ENCODE measurements at regions not wholly inside any gene's neighbourhood (a gene's known extent, or its start where the extent isn't known, plus 50 kb on each side); places are given as distances from the start of the nearest gene placed in this dataset.

DNA sequence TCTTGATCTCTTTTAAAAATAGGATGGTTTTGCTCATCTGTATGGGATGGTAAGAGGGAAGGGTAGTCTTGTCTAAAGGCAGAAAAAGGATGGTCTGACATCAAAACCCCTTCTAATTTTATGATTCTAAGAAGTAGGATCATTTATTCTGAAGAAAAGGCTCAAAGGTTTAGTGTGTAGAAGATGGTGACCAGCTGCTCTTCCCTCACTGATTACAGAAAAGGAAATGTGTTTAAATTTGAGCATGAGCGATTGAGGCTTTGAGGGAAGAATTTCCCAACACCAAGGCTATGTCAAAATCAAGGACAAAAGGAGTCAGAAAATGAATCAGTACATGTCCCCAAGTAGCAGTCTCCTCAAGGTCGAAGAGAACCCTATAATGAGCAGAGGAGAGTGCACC, 909.8 kb downstream of the EFNB2 start:
- Histone ChIP-seq H3K4me1 (ENCODE audit: control insufficient read depth, low read length) (no peaks in the 10 kb centered on the region), H3K27me3 (ENCODE audit: control insufficient read depth, low read length) (no peaks in the 10 kb centered on the region), H3K4me2 (ENCODE audit: low read length) (no peak overlapping the region), H3K9me2 (replicated peaks; ENCODE audit: control insufficient read depth, low read length) (no peaks in the 10 kb centered on the region), H3K9me3 (ENCODE audit: control insufficient read depth, insufficient read depth, low read length) (no peaks in the 10 kb centered on the region), H3K79me2 (ENCODE audit: control insufficient read depth, low read length) (no peaks in the 10 kb centered on the region), H3K36me3 (ENCODE audit: control insufficient read depth, low read length) (no peaks in the 10 kb centered on the region), H4K20me1 (ENCODE audit: control insufficient read depth, insufficient read depth, low read depth, low read length) (no peaks in the 10 kb centered on the region), H3K4me3 (ENCODE audit: low read length) (no peak overlapping the region), H3F3A (ENCODE audit: control insufficient read depth, insufficient read depth) (no peaks in the 10 kb centered on the region), H3K27ac (ENCODE audit: low read depth, low read length) (no peak overlapping the region)
- TF ChIP-seq CTCF (IDR thresholded peaks at IDR 0.05; ENCODE audit: low read depth, low read length, poor library complexity, severe bottlenecking) = no peak
- no peak for TF ChIP-seq EZH2phosphoT487 (IDR thresholded peaks at IDR 0.05; ENCODE audit: borderline replicate concordance, low read length)

DNA sequence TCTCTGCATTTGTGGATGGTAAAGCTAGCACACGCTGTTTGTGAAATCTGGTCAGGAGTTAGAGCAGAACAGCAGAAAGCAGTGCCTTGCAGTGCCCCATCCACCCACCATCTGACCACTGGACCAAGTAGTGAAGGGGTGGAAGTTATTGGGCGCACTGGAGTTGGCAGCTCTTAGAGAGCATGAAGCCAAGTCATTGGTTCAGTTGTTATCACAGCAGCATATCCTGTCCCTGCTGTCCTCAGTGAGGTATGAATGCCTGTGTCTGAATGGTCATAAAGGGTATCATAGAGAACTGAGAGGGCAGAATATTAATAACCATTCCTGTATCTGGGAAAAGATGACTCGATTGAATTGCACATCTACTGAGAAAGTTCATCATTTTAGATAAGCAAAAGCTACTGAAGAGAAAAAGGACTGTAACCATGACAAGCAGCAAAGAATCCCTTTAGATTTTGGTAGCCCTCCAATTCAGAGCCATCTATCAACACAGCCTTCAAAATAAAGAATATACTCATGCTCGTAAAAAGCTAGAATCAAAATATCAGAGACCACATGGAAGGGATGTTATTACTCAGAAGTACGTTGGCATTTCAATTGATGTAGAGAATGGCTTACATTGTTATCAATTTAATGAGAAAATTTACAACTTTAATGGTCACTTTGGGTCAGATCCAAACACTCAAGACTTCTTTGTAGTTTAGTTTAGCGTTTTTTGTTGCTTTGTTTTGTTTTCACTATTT, 919.0 kb downstream of the EFNB2 start:
- no peaks in the 10 kb centered on the region for H3K36me3 ChIP-seq (ENCODE audit: control insufficient read depth, low read length)
- H3K9me3 ChIP-seq (ENCODE audit: control insufficient read depth, insufficient read depth, low read length) = no peaks in the 10 kb centered on the region
- H3K4me2 ChIP-seq (ENCODE audit: low read length) = no peak overlapping the region
- no peaks in the 10 kb centered on the region for H3K79me2 ChIP-seq (ENCODE audit: control insufficient read depth, low read length)
- TF ChIP-seq CTCF (IDR thresholded peaks at IDR 0.05; ENCODE audit: low read depth, low read length, poor library complexity, severe bottlenecking) (no peak), EZH2phosphoT487 (IDR thresholded peaks at IDR 0.05; ENCODE audit: borderline replicate concordance, low read length) (no peak)
- no peaks in the 10 kb centered on the region for H3K9me2 ChIP-seq (replicated peaks; ENCODE audit: control insufficient read depth, low read length)
- H3F3A ChIP-seq (ENCODE audit: control insufficient read depth, insufficient read depth) = no peaks in the 10 kb centered on the region
- no peak overlapping the region for H3K27ac ChIP-seq (ENCODE audit: low read depth, low read length)
- H4K20me1 ChIP-seq (ENCODE audit: control insufficient read depth, insufficient read depth, low read depth, low read length) = no peaks in the 10 kb centered on the region
- no peaks in the 10 kb centered on the region for H3K27me3 ChIP-seq (ENCODE audit: control insufficient read depth, low read length)
- H3K4me3 ChIP-seq (ENCODE audit: low read length) = no peak overlapping the region
- no peaks in the 10 kb centered on the region for H3K4me1 ChIP-seq (ENCODE audit: control insufficient read depth, low read length)

DNA sequence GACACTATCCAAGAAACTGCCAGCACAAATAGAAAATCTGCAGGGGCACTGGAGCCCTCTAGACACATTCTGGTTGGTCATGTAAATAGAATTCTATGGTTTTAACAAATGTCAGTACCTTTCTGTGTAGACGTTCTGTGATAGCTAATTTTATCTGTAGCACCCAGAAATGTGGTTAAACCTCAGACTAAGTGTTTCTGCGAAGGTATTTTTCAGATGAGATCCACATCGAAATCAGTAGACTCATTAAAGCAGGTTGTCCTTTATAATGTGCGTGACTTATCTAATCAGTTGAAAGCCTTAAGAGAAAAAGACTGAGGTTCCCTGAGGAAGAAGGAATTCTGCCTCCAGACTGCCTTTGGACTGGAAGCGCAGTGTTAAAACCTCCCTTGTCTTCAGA, 922.9 kb downstream of the EFNB2 start:
- TF ChIP-seq CTCF (IDR thresholded peaks at IDR 0.05; ENCODE audit: low read depth, low read length, poor library complexity, severe bottlenecking) (no peak), EZH2phosphoT487 (IDR thresholded peaks at IDR 0.05; ENCODE audit: borderline replicate concordance, low read length) (no peak)
- no peak overlapping the region for H3K4me2 ChIP-seq (ENCODE audit: low read length)

More for the DNA sequence above, 922.9 kb downstream of the EFNB2 start:
- Histone ChIP-seq H3K36me3 (ENCODE audit: control insufficient read depth, low read length) (no peaks in the 10 kb centered on the region), H3K4me1 (ENCODE audit: control insufficient read depth, low read length) (no peaks in the 10 kb centered on the region), H3K79me2 (ENCODE audit: control insufficient read depth, low read length) (no peaks in the 10 kb centered on the region), H3K27me3 (ENCODE audit: control insufficient read depth, low read length) (no peaks in the 10 kb centered on the region), H3K27ac (ENCODE audit: low read depth, low read length) (no peak overlapping the region), H4K20me1 (ENCODE audit: control insufficient read depth, insufficient read depth, low read depth, low read length) (no peaks in the 10 kb centered on the region), H3K4me3 (ENCODE audit: low read length) (no peak overlapping the region), H3K9me3 (ENCODE audit: control insufficient read depth, insufficient read depth, low read length) (no peaks in the 10 kb centered on the region), H3K9me2 (replicated peaks; ENCODE audit: control insufficient read depth, low read length) (no peaks in the 10 kb centered on the region), H3F3A (ENCODE audit: control insufficient read depth, insufficient read depth) (no peaks in the 10 kb centered on the region)
